Esophagus squamous epithelium (tissue), 5 donors: ENCODE measurements at regions not wholly inside any gene's neighbourhood (a gene's known extent, or its start where the extent isn't known, plus 50 kb on each side); places are given as distances from the start of the nearest gene placed in this dataset.

Experiments
- DNase-seq: peaks from one replicate; lab custom pipeline; 2025; lab: John Stamatoyannopoulos, UW
- H3K27ac ChIP-seq, 4 donors: fragments of 200-600 bp; sonication (generic); one replicate each; pipeline ENCODE4 v1.5.1; 2016 to 2019; ENCODE audit warnings: mild to moderate bottlenecking in 1 of 4
- H3K27me3 ChIP-seq, 4 donors: fragments of 200-600 bp; sonication (generic); 1 replicate in 3 of 4; 2 replicates in 1 of 4; pipeline versions ENCODE4 v1.5.1 to v1.6.0; 2017 to 2021; ENCODE audit warnings: antibody characterized with exemption in 1 of 4
- H3K36me3 ChIP-seq, 3 donors: fragments of 200-600 bp; sonication (generic); one replicate each; pipeline ENCODE4 v1.5.1; 2016 to 2019
- H3K4me1 ChIP-seq, 3 donors: fragments of 200-600 bp; sonication (generic); one replicate each; pipeline ENCODE4 v1.5.1; 2017 to 2019
- H3K4me3 ChIP-seq, 4 donors: fragments of 200-600 bp; sonication (generic); 1 replicate in 3 of 4; 2 replicates in 1 of 4; pipeline ENCODE4 v1.5.1; 2016 to 2019; ENCODE audit warnings: mild to moderate bottlenecking in 2 of 4, moderate library complexity in 1 of 4
- H3K9me3 ChIP-seq, 3 donors: fragments of 200-600 bp; sonication (generic); one replicate each; pipeline ENCODE4 v1.5.1; 2016 to 2019
- POLR2A ChIP-seq, 4 donors: fragments of 450-650 bp; IDR thresholded peaks; one replicate each; pipeline ENCODE4 v1.6.1; 2017; ENCODE audit warnings: antibody characterized with exemption in 4 of 4, mild to moderate bottlenecking in 4 of 4, moderate library complexity in 3 of 4
- WGBS, 2 donors: methylation state at CpG; one replicate each; pipeline ENCODE4 v1.1.5; 2018; 5-methylcytosine and 5-hydroxymethylcytosine counted together
- intact Hi-C: fragments of 100-400 bp; cut with DNase I; formaldehyde crosslinking; loops from one replicate; pipeline ENCODE4 v1.15.0; 2022
- TF ChIP-seq, protein P1 (sequence below), 6 experiments: fragments of 450-650 bp in 4 of 6; fragments of 200-600 bp in 2 of 6; sonication (generic) in 2 of 6; IDR thresholded peaks; one replicate each; pipeline ENCODE4 v1.5.1; 2016 to 2019; ENCODE audit warnings: antibody characterized with exemption in 6 of 6, mild to moderate bottlenecking in 4 of 6, moderate library complexity in 4 of 6
- donor health status: DM: yes; HTN: yes; CAD: no.

DNA sequence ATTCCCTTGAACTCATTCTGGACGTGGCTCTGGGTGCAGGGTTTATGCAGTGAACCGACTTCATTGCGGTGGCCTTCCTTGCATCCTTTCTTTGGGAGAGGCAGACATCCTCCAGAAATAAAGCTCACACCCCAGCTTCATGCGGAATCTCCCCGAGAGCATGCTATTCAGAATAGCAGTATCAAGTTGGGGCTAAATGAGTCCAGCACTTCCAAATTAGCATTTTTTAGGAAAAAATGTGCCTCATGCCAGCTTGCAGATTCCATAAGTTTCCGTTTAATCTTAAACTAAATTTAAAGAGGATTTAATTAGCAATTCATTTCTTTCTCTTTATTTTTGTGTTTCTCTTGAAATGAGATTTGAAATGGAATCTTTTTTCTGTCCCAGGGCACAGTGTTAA, 107.4 kb upstream of the HDAC4 start:
- H3K4me1 ChIP-seq, result no peaks in the 10 kb centered on the region
- intact Hi-C loops, result no loop called here
- H3K9me3 ChIP-seq, result no peaks in the 10 kb centered on the region
- no peak for TF ChIP-seq POLR2A (IDR thresholded peaks at IDR 0.05)
- TF ChIP-seq, protein P1, sequence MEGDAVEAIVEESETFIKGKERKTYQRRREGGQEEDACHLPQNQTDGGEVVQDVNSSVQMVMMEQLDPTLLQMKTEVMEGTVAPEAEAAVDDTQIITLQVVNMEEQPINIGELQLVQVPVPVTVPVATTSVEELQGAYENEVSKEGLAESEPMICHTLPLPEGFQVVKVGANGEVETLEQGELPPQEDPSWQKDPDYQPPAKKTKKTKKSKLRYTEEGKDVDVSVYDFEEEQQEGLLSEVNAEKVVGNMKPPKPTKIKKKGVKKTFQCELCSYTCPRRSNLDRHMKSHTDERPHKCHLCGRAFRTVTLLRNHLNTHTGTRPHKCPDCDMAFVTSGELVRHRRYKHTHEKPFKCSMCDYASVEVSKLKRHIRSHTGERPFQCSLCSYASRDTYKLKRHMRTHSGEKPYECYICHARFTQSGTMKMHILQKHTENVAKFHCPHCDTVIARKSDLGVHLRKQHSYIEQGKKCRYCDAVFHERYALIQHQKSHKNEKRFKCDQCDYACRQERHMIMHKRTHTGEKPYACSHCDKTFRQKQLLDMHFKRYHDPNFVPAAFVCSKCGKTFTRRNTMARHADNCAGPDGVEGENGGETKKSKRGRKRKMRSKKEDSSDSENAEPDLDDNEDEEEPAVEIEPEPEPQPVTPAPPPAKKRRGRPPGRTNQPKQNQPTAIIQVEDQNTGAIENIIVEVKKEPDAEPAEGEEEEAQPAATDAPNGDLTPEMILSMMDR (IDR thresholded peaks at IDR 0.05), result no peak
- H3K27me3 ChIP-seq, result no peaks in the 10 kb centered on the region
- 77 to 91% methylated on average over 3 to 6 of the region's 6 CpGs for WGBS, 2 donors
- no peak for DNase-seq
- no peak overlapping the region for H3K27ac ChIP-seq
- H3K36me3 ChIP-seq, result no peaks in the 10 kb centered on the region
- H3K4me3 ChIP-seq, result no peak overlapping the region

GRCh38 chr2:239507576-239508258, 106.9 kb upstream of the HDAC4 start:
- Histone ChIP-seq H3K9me3 (no peaks in the 10 kb centered on the region), H3K4me3 (no peak overlapping the region), H3K4me1 (no peaks in the 10 kb centered on the region), H3K27ac (no peak overlapping the region), H3K36me3 (no peaks in the 10 kb centered on the region), H3K27me3 (no peaks in the 10 kb centered on the region)
- TF ChIP-seq, protein P1 (IDR thresholded peaks at IDR 0.05), result no peak
- TF ChIP-seq POLR2A (IDR thresholded peaks at IDR 0.05), result no peak
- DNase-seq, result no peak
- WGBS, 2 donors, result 67 to 76% methylated on average over 17 to 18 of the region's 18 CpGs
- intact Hi-C loops, result no loop called here

DNA sequence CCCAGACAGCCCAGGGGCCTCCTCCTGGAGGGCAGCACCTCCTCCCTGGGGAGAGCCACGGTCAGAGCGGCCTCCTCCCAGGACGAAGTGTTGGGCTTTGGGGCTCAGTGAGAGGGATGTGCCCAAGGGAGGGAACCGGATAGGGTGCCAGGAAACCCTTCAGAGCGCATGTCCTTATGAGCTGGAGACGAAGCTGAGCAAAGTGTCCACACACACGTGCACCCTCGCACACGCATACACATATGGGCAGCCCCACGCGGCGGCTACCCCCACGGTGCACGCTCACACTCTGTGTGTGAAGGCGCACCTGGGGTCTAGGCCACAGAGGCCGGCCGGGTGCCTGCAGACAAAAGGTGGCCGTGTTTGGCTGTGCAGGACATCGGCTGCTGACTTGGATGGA, 106.1 kb upstream of the HDAC4 start:
- no peaks in the 10 kb centered on the region for H3K27me3 ChIP-seq

DNA sequence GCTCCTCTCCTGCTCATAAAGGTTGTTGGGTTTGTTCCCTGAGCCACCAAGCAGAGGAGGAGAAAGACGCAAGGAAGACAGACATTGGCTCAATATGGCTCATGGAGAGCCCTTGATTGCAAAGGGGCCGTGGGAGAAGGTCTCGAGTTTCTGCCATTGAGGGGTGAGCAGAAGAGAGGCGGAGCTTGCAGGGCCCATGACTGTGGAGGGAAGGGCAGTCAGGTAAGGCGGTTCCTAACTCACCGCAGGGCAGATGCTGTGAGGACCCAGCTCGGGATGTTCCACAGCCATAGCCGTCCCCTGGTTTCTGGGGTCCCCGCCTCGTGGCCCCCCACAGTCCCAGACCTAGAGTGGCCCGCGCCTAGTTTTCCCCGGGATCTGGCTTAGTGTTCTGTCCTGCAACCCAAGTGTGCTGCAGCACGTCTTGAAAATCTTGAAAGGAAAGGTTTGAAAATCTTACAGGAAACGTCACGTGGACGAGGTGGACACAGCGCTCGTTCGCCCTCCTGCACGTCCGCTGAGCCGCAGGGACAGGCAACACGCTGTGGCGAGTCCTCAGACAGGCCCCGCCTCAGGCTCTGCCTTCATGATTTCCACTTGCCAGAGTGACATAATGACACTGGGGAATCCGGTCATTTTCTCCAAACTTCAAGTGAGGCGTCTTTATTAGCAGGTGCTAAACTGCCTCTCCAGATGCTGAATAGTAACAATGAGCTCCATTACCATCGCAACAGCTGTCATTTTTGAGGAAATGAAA, 105.5 kb upstream of the HDAC4 start:
- Histone ChIP-seq H3K4me1 (no peaks in the 10 kb centered on the region), H3K9me3 (no peaks in the 10 kb centered on the region), H3K27ac (no peak overlapping the region), H3K27me3 (no peaks in the 10 kb centered on the region), H3K36me3 (no peaks in the 10 kb centered on the region), H3K4me3 (no peak overlapping the region)
- TF ChIP-seq, protein P1 (IDR thresholded peaks at IDR 0.05), result no peak
- no peak for TF ChIP-seq POLR2A (IDR thresholded peaks at IDR 0.05)
- intact Hi-C loops, result no loop called here
- WGBS, 2 donors, result 77% methylated on average over 28 of the region's 29 CpGs
- no peak for DNase-seq

More for the DNA sequence above, 106.1 kb upstream of the HDAC4 start:
- no peak overlapping the region for H3K27ac ChIP-seq
- H3K9me3 ChIP-seq, result no peaks in the 10 kb centered on the region
- 93 to 100% methylated on average over 5 to 12 of the region's 19 CpGs for WGBS, 2 donors
- no peak overlapping the region for H3K4me3 ChIP-seq
- H3K36me3 ChIP-seq, result no peaks in the 10 kb centered on the region
- DNase-seq, result no peak
- TF ChIP-seq, protein P1 (IDR thresholded peaks at IDR 0.05), result no peak
- TF ChIP-seq POLR2A (IDR thresholded peaks at IDR 0.05), result no peak
- intact Hi-C loops, result no loop called here
- no peaks in the 10 kb centered on the region for H3K4me1 ChIP-seq

DNA sequence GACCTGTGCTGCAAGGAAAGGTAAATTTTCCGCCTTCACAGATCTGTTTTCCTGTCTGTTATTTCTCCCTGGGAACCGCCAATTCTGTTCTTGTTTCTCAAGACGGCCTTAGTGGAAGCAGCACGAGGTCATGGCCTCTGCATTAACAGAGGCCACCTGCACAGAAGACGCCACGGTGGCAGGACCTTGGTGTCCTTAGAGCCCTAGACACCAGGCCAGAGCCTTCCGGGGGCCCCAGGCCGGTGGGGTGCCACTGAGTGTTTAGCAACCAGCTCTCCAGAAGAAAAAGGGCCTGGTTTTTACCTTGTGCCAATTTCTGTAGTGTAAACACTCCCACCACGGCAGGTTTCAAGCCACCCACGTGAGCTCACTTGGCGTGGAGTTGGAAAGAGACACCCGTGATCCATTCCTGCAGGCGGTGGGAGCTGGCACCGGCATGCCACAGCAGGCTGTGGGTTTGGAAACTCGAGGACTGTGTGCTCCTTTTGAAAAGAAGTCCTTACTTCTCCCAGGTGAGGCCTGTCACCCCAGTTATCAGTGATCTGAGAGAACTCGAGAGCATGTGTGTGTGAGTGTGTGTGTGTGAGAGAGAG, 103.9 kb upstream of the HDAC4 start:
- no peaks in the 10 kb centered on the region for H3K36me3 ChIP-seq
- WGBS, 2 donors, result 50 to 60% methylated on average over 8 to 9 of the region's 16 CpGs
- intact Hi-C loops, result no loop called here
- no peak for TF ChIP-seq POLR2A (IDR thresholded peaks at IDR 0.05)
- TF ChIP-seq, protein P1 (IDR thresholded peaks at IDR 0.05), result no peak
- peaks cover 0 to 10% (median 3%) of the 10 kb centered on the region in 3 donors for H3K4me1 ChIP-seq
- no peaks in the 10 kb centered on the region for H3K27me3 ChIP-seq
- H3K9me3 ChIP-seq, result no peaks in the 10 kb centered on the region
- H3K27ac ChIP-seq, result no peak overlapping the region
- no peak overlapping the region for H3K4me3 ChIP-seq
- no peak for DNase-seq
